OCI-M1 (cell line): ENCODE measurements at regions not wholly inside any gene's neighbourhood (a gene's known extent, or its start where the extent isn't known, plus 50 kb on each side); places are given as distances from the start of the nearest gene placed in this dataset.
"Not testable (repeated sequence)": the region's sequence is repeated elsewhere in the genome, so short reads cannot be mapped to it uniquely, and the experiment has no call there.

Experiments
- DNase-seq: peaks from one replicate; lab custom pipeline; 2025; lab: John Stamatoyannopoulos, UW

DNA sequence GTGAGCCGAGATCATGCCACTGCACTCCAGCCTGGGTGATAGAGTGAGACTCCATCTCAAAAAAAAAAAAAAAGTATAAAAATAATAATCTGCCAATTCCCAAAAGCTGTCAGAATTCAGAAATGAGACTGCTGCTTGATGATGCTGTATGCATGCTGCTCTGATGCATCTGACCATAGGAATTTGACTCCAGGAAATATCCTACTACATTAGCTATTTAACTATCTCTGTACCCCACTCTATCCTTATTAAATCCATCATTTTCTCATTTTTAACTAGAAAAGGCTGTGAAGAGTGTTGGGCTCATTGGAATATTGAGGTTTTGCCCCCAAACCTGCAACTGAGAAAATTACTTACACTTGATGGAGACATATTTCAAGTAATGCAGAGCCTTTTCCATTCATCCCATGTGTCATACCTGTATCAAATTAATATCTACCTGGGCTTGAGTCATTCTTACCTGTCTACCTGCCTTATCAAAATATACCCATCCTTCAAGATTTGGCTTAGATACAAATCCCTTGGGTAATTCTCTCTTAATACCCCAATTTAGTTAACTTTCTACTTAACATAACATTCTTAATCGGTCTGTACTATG is 135.2 kb upstream of the PREP start:
- DNase-seq, result no peak

DNA sequence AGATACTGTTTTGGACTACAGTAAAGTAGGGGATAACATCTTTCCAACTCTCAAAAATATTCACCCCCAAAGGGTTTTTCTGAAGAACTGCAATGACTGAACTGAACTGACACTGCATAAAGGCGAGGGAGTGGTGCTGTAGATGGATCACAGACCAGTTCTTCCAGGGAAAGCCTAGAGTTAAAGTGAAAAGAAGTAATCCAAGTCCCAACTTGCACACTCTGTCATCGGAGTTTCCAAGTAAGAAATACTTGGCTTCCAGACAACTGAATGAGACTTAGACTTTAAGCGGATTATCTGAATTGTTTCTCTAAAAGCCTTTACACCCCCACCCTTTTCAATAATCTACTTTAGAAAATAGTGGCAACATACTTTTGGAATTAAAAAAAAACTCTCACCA is 134.1 kb upstream of the PREP start:
- DNase-seq, result no peak

DNA sequence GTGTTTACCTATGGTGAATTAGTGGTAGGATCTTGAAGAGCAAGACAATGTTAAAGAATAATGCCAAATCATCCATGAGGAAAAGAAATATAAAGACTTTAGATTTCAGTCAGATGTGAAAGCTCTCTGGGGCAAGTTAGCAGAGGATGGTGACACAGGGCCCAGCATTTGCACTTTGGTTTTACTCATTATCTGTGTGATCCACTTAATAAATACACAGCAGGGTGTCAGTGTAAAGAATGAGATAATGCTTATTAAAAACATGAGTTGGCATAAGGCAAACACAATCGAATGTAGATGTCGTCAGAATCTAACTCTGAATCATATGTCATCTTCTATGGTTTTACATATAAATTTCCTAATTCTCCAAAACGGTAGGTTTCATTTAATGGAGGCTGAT is 130.4 kb upstream of the PREP start:
- DNase-seq, result no peak

DNA sequence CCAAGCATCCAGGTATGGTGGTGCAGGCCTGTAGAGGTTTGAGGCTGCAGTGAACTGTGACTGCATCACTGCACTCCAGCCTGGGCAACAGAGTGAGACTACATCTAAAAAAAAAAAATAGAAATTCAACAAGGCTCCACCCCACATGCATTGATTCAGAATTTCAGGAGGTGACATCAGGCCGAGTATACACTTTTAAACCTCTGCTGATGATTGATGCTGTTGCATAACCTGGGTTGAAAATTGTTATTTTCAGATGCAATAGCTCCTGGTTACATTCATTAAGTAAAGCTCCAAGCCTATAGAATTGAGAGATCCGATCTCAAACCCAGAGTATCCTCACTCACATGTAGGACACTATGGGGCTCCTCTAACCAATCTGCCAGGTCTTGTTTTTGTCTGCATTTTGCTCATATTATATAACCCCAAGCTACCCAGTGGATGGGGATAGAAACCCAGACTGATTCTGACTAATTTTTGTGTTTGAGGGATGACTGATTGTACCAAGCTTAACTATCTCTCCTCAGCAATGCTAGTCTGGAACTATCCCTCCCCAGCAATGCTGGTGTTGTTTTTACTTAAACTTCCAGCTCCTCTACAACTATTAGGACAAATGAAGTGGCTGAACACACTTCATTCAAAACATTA is 123.5 kb upstream of the PREP start:
- DNase-seq, result no peak

DNA sequence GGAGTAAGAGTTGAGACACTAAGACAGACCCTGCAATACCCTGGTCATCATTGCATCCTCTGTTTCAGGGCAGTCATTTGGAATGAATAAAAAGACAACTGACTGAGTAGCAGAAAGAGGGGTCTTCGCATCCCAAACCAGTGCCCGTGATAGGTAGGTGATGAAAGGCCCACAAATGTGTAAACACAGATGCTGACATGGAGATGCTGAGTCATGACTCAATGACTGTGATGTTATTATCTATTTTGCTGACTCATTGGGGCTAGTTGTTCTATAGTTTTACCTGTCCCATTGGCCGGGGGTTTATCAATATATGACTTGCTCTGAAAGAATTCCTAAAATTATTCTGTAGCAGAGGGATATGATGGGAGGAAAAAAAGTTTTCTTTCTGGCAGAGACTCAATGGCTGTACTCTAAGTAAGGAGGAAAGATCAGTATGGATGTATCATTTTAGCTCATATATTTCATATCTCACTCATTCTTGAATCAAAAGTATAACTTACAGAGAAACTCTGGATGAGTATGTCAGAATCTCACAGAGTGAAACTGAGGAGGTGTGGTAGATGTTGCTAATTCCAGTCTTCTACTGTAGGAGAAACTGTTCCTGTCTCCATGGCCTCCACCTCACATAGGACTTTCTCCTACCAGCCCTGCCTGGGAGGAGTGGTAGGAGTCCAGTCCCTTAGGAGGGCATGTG is 119.9 kb upstream of the PREP start:
- DNase-seq, result peak; percentile 49

DNA sequence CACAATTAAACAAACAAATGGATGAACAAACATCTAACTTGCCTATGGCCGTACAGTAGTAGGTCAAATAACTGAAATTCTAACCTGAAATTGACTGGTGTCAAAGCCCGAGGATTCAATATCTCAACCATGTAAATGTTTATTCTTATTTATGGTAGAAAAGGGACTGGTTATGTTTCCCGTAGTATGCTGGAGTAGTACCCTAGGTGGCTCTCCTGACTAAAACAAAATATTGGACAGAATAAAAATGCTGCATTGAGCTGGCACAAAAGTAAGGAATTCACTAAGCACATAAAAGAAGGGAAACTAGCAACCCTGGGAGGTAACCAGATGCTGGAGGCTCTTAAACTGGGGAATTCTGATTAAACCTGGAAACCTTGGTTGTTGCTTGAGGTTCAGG is 117.1 kb upstream of the PREP start:
- DNase-seq, result no peak

DNA sequence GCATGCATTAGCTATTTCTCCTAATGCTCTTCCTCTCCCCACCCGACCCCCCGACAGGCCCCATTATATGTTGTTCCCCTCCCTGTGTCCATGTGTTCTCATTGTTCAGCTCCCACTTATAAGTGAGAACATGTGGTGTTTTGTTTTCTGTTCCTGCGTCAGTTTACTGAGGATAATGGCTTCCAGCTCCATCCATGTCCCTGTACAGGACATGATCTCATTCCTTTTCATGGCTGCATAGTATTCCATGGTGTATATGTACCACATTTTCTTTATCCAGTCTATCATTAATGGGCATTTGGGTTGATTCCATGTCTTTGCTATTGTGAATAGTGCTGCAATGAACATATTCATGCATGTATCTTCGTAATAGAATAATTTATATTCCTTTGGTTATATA is 116.1 kb upstream of the PREP start:
- not testable (repeated sequence) for DNase-seq

DNA sequence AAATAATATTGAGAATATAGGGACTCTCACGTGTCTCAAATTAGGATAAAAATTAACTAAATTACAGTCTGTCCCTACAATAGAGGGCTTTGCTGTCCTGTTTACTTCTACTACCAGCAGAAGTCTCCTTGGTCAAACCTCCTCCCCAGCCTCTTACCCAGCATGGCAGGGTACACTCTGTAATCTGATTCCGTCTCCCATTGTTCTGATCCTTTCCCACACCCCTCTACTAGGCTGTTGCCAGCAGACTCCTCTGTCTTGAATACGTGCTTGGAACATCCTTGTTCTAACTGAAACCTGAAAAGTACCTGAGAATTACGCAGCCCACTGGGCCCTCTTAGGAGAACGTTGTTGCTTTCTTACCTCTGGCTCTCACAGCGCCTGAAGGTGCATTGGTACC is 112.2 kb upstream of the PREP start:
- DNase-seq, result no peak

DNA sequence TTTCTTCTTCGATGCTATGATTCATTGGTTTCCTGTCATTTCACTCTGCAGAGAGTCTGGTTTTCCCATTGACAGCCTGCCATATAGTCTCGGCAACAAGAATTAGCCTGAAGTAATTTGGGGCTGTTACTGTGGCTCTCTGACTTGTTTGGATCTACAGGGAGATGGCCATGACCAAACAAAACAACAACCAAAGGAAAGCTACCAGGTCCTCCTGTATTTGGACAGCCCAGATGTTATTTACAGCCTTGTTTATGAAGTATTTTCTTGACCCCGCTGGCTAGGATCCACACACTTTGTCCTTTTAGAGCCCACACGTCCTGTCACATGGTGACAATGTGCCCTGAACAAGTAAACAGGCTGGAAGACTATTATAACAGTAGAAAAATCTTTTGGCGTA is 111.4 kb upstream of the PREP start:
- DNase-seq, result no peak

DNA sequence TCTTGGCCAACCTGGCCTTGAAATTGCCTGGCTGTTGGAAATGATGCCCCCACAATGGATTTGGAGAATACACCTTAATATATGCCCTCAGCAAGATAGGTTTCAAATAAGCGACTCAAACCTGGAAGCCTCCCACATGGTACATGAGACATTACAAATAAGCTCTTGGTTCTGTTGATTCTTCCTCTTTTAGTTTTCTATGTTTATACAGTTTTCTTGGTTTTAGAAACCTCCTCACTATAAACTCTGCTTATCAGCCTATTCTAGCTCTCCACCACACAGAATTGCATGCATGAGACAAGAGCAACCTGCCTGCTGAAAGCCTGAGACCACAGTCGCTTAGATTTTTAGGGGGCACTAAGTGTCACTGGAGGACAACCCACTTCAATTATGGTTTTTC is 108.8 kb upstream of the PREP start:
- peak; percentile 10 for DNase-seq

DNA sequence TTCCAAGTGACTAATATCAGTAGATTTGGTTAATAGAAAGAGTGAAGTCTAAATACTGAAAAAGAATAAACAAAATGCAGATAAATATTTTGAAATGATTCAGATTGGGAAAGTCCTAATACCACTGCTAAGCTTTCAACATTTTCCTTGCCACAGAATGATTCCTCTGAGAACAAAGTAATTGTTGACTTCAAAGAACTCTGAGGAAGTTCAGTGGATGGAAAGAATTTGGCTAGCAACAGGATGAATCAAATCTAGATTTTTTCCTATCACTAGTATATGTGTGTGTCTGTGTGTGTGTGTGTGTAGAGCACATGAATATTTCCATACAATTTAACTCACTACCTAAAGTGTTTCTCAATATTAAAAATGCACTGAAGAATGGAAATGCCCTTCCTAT is 107.9 kb upstream of the PREP start:
- DNase-seq, result no peak

DNA sequence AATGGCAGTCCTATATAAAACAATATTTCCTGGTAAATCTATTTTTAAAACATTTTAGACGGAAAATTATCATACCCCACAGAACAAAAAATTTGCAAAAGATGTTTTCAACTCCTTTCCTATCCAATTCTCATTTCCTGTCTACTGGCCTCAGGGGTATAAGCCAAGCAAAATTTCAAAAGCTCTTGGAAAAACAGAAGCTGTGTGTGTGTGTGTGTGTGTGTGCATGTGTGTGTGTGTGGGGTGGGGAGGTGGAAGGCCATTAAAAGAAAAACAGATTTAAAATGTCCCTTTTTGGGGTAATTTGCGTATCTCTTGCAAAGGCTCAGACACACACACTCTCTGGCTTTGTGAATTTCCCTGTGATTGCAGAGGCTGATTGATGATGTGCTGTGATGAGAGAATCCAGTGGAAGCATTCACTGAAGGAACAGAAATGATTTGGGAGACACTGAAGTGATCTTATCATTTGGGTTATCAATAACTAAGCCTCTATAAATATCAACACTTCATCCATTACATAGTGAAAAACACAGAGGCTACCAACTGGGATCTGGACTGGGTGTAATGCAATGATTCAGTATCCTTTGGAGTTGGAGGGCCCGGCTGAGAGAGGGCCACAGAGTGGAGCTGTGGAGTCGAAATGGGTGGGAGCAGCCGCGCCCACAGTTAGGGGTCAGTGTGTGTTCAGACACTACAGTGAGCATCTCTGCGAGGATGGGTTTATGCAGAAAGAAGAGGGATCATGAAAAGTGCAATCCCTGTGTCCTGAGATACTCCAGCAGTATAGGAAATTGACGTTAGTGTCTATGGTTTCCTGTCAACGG is 106.8 kb upstream of the PREP start:
- DNase-seq, result peak; percentile 35

DNA sequence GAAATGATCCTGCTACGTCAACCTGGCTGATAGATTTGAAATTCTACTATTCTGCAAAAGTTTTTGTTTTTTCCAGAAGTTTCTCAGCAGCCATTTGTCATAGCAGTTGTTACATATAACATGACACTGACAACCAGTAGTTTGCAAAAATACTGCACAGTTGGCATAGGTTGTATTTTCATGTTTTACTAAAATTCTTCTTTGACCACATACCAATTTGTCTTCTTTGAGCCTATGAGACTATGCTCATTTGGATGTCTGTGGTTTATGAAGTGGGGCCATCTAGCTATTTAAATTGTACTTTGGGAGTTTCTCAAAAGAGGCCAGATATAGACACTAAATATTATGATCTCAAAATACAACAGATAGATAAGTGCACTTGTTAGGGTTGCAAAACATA is 104.9 kb upstream of the PREP start:
- DNase-seq, result no peak

DNA sequence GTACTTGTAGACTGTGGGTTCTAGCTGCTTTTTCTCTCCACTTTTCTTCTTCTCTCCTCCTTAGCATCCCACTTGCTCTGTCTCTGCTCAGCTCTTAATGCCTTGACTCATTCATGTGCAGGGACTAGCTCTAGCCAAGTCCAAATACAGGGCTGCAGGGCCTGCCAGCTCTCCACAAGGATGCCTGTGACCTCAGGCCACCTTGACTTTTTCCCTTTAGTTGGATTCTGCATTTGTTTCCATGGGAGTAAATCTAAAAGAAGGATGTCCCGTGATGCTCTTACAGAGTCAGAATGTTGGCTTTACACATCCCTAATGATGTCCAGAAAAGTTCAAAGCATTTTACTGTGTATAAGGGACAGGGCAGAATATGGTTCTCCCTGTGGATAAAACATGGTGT is 101.8 kb upstream of the PREP start:
- no peak for DNase-seq

DNA sequence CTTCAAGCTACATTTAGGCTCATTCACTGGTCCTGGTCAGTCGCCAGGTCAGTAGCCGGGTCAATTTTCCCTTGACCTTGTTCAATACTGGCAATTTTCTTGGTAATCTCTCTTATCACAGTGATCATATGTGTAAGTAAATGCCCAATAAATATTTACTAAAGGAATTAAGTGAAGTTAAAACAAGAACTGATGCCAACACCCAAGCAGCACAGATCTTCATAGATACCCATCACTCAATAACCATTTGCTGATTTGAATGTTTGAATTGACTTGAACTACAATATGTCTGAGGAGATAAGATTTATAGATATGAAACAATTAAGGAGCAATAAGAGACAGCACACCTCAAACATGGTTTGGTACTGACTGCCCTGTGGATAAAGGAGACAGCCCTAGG is 100.8 kb upstream of the PREP start:
- DNase-seq, result no peak

DNA sequence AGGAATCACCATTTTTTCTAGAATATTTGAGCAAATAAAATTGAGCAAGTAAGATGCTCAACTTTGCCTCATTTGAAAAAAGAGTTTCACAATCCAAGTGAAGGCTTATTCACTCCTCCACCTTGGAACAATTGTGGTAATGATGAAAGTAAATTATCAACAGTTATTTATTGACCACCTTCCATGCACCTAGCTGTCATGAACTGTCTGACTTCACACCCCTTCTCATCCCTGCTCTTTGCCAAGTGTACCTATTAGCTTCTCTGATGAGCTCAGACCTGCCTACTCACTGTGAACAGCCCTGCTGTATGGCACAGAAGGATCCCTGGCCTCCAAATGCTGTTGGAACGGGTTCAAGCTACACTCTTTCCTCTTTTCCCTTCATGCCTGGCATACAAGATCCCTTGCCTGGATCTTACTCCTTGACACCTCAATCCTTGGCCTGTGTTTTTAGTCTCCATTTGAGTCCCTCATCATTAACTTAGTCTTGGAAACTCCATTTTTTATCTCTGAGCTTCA is 99.0 kb upstream of the PREP start:
- DNase-seq, result no peak

DNA sequence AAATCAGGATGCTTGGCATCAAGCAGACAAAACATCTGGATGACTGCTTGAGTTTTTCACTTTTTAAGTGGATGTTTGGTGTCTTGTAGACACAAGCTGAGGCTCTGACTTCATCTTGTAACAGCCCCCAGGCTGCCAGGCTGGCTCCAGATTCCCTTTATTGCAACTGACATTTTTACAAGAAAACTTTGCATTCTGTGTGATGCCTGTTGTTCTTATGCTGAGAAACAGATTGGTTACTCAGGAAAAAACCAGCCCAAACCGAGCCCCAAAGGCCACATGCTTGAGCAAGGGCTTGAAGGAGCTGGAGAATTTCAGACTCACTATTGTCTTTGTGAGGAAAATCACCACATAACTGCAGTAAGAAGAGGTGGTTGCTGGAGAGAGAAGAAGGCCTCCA is 98.4 kb upstream of the PREP start:
- DNase-seq, result no peak

DNA sequence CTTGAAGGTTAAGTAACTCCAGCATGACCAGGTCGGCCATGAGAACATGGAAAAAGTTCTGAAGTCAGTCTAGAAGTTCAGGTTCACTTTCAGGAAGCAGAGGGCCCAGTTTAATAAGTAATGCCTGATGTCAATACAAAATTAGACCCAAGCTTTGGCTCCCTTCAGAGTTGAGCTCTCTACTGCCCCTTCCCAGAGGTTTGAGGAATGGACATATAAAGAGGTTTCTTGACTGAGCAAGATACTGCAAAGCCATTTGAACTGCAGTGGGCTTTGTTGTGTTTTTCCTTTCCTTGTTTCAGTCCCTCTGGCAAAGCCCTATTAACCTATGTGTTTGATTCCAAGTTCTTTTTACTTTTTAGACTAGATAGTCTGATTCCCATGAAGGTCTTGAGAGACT is 97.8 kb upstream of the PREP start:
- peak; percentile 42 for DNase-seq

DNA sequence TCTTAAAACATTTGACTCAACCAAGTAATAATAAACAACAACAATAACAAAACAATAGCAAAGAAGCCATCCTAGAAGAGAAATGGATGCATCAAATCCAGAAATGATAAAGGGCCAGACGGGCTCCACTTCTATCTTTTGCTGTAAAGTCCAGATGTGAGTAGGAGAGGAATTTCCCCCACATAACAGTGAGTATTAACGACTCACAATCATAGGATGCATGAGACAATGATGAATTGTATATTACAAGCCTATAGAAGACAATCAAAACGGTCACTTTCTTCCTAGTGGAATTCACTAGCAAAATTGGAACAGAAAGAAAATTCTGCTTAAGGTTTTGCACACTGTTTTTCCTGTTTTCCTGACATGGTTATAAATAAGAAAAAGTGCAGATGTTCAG is 97.0 kb upstream of the PREP start:
- no peak for DNase-seq

DNA sequence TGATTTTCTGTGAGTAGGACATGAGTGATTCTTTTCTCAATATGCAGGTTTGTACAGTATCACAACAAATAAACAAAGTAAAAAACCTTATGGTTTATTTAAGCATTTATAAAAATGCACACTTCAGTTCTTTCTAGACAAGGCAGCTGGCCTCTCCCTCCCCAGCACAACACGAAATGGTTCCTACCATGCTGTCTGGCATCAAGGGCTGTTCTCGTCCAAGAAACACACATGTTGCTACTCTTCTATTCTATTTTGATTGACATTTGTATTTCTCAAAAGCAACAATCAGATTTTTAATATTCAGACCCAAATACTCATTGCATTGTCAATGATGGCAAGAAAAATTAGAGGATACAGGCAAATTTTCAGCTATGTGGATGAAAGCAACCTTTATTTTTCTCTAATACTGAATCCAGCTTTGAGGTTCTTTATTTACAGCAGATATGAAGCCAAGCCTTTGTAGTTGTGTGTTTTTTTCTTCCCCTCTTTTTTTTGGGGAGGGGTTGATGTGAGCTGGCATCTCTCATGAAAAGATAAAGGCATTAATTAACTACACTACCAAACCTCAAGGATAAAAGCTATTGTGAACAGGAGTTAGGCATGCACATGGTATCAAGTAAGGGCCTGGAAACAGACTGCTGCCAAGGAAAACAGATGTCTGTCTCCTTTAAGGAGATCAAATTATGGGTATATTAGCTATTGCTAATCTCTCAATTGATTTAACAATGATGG is 96.4 kb upstream of the PREP start:
- DNase-seq, result no peak

DNA sequence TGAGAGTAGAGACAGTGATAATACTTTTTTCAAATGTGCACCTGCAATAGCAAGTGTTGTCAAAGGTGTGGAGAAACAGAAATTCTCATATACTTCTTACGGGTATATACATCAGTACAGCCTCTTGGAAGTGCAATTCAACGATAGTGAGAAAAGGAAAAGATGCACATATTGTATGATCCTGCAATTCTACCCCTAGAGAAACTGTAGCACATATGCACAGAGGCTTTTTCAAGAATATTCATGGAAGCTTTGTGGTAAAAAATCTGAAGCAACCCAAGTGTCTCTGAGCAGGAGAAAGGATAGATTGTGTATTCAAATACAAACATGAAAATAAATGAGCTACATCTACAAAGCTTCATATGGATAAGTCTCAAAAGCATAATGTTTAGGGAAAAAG is 94.7 kb upstream of the PREP start:
- no peak for DNase-seq

DNA sequence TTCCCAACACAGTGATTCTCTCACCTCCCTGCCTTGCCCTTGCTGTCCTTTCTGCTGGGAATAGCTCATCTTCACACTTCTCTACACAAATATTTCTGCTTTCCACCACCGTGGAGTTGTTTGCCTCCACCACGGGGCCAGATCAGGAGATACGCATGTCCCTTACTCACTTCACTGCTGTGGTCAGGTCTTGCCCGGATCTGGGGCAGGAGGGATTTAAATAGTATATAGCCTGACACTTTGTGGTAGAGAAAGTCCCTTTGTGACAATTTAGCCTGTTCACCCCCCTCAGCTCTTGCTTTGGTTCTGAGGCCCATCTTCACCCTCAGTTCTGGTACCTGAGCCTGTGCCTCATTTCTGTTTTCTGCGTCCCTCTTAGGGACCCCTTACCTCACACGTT is 92.6 kb upstream of the PREP start:
- DNase-seq, result peak; percentile 13
